NCI-H2196 treated with DMSO at 0.1 percent for 48 hours (cell line): ENCODE measurements at regions not wholly inside any gene's neighbourhood (a gene's known extent, or its start where the extent isn't known, plus 50 kb on each side); places are given as distances from the start of the nearest gene placed in this dataset.
"Not testable (repeated sequence)": the region's sequence is repeated elsewhere in the genome, so short reads cannot be mapped to it uniquely, and the experiment has no call there.

ENCODE experiments used
- DNase-seq: peaks from one replicate; lab custom pipeline; 2025; ENCODE audit not compliant: unreplicated experiment; lab: John Stamatoyannopoulos, UW

DNA sequence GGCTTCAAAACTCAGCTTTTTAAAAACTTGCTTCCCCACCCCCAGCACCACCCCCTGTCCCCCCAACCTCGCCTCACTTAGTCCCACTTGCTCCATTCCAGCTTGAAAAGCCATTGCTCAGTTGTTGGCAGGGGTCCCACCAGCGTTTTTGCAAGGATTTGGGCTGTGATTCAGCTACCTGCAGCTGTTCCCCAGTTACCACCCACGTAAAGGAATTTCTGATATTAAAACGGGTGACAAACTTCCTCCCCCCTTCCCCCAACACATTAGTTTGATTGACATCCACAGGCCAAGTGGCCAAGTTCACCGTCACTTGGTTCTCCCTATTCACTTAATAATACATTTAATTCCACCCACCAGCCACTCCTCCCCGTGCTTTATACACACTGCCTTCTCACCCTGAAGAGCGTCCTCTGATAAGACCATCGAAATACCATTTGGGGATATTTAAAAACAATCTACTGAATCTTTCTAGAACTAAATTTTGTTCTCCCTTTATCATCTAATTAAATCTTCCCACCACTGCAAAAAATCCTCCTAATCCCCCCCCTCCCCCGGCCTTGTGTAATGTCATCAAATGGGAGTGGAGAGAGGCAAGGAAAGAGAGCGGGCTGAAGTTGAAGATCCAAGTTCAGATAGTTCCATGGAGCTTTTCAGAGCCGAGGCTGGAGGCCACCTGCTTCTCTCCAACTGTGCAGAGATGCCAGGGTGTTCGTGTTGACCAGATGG lies 55.1 kb downstream of the SOX9 start:
- DNase-seq: no peak

GRCh38 chr17:72176516-72176851 lies 55.7 kb downstream of the SOX9 start:
- DNase-seq: no peak

- no peak for DNase-seq
Observed at GRCh38 chr17:72176951-72177660, 56.3 kb downstream of the SOX9 start.

DNA sequence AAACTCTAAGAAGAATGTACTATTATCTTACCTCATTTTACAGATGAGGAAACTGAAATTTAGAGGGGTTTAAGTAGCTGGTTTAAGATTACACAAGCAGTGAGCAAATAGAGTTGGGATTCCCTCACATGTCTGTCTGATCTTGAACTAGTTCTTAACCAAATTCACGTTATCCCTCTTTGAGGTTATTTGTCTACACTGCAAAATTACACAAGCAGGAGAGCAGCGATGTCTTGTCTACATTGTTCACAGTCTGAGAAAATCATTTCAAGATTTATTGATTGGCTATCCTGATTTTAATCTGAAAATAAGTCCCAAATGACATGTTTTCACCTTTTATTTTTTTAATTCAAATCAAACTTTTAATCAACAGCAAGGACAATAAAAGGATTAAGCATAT lies 56.9 kb downstream of the SOX9 start:
- DNase-seq: no peak

DNA sequence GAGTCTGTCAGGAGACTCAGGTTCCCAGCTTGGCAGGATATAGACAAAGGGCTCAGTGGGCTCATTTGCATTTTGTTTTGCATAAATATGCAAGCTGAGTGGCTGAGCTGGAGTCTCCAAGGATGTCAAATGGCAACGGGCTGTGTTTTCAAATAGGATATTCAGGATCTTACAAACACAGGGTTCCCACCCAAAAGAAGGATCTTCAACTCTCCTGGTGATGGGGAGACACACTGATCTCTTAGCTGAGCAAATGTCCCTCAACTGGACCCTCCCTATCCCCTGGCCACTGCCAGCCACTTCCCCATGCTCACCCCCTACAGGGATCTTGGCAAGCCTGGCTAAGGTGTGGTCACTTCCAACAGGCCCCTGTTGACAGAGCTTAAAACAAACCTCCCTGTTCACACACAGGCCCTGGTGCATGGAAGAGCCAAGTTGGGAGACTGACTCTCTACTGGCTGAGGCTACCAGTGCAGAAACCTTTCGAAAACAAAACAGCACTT lies 61.6 kb downstream of the SOX9 start:
- DNase-seq: no peak

DNA sequence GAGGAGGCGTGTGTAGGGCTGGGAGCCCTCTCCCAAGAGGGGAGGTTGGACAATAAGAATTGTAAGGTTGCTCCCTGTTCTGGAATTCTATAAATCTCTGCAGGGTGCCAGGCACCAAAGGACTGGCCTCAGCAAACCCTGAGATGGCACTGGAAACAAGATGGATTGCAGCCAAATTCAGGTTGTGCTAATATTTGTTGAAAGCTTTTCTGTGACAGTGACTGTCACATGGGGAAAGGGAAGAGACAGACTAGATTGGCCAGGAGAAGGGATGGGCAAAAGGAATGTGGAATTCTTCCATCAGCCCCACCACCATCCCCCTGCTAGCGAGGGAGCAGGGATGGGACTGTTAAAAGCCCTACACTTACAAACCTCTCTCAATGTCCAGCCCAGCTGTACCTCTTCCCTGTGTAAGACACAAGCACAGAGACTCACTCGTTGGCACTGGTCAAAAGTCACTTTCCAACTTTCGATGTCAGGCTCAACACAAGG lies 62.4 kb downstream of the SOX9 start:
- DNase-seq: no peak

DNA sequence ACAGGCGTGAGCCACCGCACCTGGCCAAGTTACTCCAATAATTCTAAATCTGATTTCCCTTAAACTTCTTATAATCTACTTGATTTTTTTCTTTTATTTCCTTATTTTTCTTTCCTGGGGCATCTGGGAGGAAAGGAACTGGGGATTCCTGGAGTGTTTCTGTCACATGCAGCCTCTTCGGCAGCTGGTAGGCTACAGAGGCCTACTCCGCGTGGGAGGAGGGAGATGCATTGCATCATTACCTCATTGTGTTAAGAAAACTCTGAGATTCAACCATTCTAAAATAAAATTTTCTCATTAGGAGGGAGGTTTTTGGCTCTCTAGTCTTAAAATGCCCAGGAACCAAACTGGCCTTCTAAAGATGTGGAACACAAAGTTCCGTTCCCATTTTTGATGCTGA lies 64.0 kb downstream of the SOX9 start:
- no peak for DNase-seq

- no peak for DNase-seq
Observed at GRCh38 chr17:72185564-72185963, 64.7 kb downstream of the SOX9 start.

GRCh38 chr17:72187556-72187955 lies 66.7 kb downstream of the SOX9 start:
- peak; percentile 96 for DNase-seq

DNA sequence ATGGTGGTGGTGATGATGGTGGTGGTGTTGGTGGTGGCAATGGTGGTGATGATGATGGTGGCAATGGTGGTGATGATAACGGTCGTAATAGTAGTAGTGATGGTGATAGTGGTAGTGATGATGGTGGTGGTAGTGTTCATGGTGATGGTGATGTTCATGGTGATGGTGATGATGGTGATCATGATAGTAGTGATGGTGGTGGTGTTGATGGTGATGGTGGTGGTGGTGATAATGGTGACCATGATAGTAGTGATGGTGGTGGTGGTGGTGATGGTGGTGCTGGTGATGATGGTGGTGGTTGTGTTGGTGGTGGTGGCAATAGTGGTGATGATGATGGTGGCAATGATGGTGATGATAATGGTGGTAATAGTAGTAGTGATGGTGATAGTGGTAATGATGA lies 68.0 kb downstream of the SOX9 start:
- DNase-seq: no peak

GRCh38 chr17:72189768-72190593 lies 69.2 kb downstream of the SOX9 start:
- DNase-seq: peak; percentile 92

- no peak for DNase-seq
Observed at GRCh38 chr17:72191356-72191755, 70.5 kb downstream of the SOX9 start.

GRCh38 chr17:72191921-72192799 lies 71.3 kb downstream of the SOX9 start:
- no peak for DNase-seq

- no peak for DNase-seq
Observed at GRCh38 chr17:72192800-72193192, 72.0 kb downstream of the SOX9 start.

DNA sequence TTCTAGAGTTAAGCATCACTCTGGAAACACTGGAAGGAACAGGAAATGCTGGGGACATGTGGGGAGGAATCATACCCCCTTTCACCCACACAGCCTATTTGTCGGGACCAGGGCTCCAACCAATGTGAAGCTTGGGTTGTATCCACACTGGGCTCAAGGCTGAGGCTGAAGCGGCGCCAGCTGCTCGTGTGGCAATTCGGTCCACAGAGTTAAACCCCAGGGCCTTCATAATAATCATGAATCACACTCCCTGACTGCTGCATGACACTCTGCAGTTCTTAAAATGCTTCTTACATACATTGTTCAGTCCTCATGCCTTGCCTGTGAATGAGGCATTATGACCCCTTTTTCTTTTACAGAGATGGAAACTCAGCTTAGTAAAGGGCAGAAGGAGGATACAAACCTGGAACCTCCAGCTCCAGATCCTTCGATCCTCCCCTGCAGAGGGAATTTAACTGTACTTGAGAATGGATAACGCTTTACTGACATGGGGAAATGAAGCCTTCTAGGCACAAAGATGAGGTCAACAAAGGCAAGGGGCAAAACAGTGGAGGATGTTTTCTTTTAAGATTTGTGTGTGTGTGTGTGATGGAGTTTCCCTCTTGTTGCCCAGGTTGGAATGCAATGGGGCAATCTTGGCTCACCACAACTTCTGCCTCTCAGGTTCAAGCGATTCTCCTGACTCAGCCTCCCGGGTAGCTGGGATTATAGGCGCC lies 72.7 kb downstream of the SOX9 start:
- no peak for DNase-seq

DNA sequence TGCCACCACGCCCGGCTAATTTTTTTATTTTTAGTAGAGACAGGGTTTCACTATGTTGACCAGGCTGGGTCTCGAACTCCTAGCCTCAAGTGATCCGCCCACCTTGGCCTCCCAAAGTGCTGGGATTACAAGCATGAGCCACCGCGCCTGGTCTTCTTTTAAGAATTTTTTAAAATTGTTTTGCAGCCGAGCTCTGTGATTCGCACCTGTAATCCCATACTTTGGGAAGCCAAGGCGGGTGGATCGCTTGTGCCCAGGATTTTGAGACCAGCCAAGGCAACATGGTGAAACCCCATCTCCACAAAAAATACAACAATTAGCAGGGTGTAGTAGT lies 73.3 kb downstream of the SOX9 start:
- not testable (repeated sequence) for DNase-seq

- no peak for DNase-seq
Observed at GRCh38 chr17:72199256-72199655, 78.4 kb downstream of the SOX9 start.

DNA sequence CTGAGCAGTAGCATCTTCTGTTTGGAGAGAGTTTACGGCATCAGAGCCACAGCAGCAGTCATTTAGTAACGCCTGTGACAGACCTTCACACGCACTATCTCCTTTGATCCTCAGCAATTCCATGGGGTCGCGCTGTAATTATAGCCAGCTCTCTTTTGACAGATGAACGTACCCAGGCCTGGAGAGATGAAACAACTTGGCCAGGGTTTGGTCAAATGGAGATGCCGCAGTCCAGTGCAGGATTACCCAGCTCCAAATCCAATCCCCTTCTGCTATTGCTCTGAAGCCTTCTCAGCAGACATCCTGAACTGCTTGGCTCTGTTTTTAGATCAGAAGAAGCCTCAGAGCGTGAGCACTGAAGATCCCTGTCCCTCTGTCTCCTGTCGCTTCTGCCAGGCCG lies 83.9 kb downstream of the SOX9 start:
- no peak for DNase-seq

DNA sequence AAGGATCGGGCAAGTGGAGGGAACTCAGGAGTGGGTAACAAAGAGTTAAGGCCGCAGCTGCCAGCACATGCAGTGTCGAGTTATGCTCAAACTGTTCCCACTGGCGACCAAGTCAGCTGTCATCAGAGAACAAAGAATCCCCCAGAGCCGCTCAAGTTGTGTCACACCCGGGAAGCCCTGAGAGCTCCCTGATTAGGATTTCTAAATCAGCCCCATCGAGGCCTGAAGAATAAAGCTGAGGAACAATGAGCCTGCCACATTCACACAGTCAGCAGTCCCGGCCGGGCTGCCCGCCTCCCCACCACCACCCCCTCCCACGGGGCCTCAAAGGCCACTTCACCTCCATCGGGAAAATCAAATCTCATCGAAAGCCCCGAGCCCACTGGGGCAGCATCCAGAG lies 84.5 kb downstream of the SOX9 start:
- no peak for DNase-seq

- no peak for DNase-seq
Observed at GRCh38 chr17:72205822-72206221, 85.0 kb downstream of the SOX9 start.
